Neural crest cell (in vitro differentiated cells): ENCODE measurements at regions not wholly inside any gene's neighbourhood (a gene's known extent, or its start where the extent isn't known, plus 50 kb on each side); places are given as distances from the start of the nearest gene placed in this dataset.
"Not testable (repeated sequence)": the region's sequence is repeated elsewhere in the genome, so short reads cannot be mapped to it uniquely, and the experiment has no call there.

Source experiments
- DNase-seq: peaks from one replicate; pipeline ENCODE4 v3.0.0; 2021; ENCODE audit warnings: low read depth, mixed read lengths, low spot score
- H3K27ac Mint-ChIP-seq: one replicate; pipeline ENCODE4 v1.8.0; 2021; ENCODE audit warnings: mild to moderate bottlenecking, mixed read lengths; ENCODE audit not compliant: unreplicated experiment
- H3K27me3 Mint-ChIP-seq: 2 replicates; pipeline ENCODE4 v1.8.0; 2021; ENCODE audit warnings: low read depth, mild to moderate bottlenecking, mixed read lengths
- H3K36me3 Mint-ChIP-seq: 2 replicates; pipeline ENCODE4 v1.8.0; 2021; ENCODE audit warnings: low read depth, mild to moderate bottlenecking, mixed read lengths
- H3K4me1 Mint-ChIP-seq: 2 replicates; pipeline ENCODE4 v1.8.0; 2021; ENCODE audit warnings: mixed read lengths
- H3K4me3 Mint-ChIP-seq: one replicate; pipeline ENCODE4 v1.8.0; 2021; ENCODE audit warnings: mild to moderate bottlenecking, mixed read lengths
- H3K9me3 Mint-ChIP-seq: 2 replicates; pipeline ENCODE4 v1.8.0; 2021; ENCODE audit warnings: mixed read lengths
- CTCF ChIP-seq: fragments of 200-600 bp; sonication (generic); conservative IDR thresholded peaks from 2 replicates; pipeline ENCODE4 v1.5.0; 2021; ENCODE audit warnings: antibody characterized with exemption, mild to moderate bottlenecking

GRCh38 chr6:9025796-9026394, 590.5 kb upstream of the SLC35B3 start:
- Mint-ChIP-seq H3K9me3 (peaks cover 6% of the 10 kb centered on the region), H3K36me3 (no peaks in the 10 kb centered on the region), H3K27me3 (peaks cover 9% of the 10 kb centered on the region), H3K4me1 (no peaks in the 10 kb centered on the region), H3K4me3 (no peak overlapping the region), H3K27ac (no peak overlapping the region)
- TF ChIP-seq CTCF = no peak
- DNase-seq = no peak

GRCh38 chr6:9025228-9025627, 589.9 kb upstream of the SLC35B3 start:
- Mint-ChIP-seq H3K4me1 (no peaks in the 10 kb centered on the region), H3K4me3 (no peak overlapping the region), H3K36me3 (no peaks in the 10 kb centered on the region), H3K9me3 (peaks cover 6% of the 10 kb centered on the region), H3K27ac (no peak overlapping the region), H3K27me3 (peaks cover 9% of the 10 kb centered on the region)
- no peak for TF ChIP-seq CTCF
- no peak for DNase-seq

- H3K4me3 Mint-ChIP-seq, H3K4me1 Mint-ChIP-seq, H3K36me3 Mint-ChIP-seq, H3K27ac Mint-ChIP-seq, DNase-seq, H3K27me3 Mint-ChIP-seq, H3K9me3 Mint-ChIP-seq: not testable (repeated sequence)
Measured at GRCh38 chr6:9024246-9024645, 588.9 kb upstream of the SLC35B3 start.

- Mint-ChIP-seq H3K4me1 (no peaks in the 10 kb centered on the region), H3K36me3 (no peaks in the 10 kb centered on the region), H3K4me3 (no peak overlapping the region), H3K27me3 (peaks cover 3% of the 10 kb centered on the region), H3K9me3 (peaks cover 4% of the 10 kb centered on the region), H3K27ac (no peak overlapping the region)
- TF ChIP-seq CTCF = no peak
- no peak for DNase-seq
Measured at GRCh38 chr6:9020001-9020400, 584.7 kb upstream of the SLC35B3 start.

- no peak overlapping the region for H3K4me3 Mint-ChIP-seq
- H3K4me1 Mint-ChIP-seq = no peaks in the 10 kb centered on the region
- H3K27ac Mint-ChIP-seq = no peak overlapping the region
Measured at GRCh38 chr6:9009931-9010330, 574.6 kb upstream of the SLC35B3 start.

More at GRCh38 chr6:9009931-9010330, 574.6 kb upstream of the SLC35B3 start:
- peaks cover 6% of the 10 kb centered on the region for H3K9me3 Mint-ChIP-seq
- TF ChIP-seq CTCF = no peak
- no peaks in the 10 kb centered on the region for H3K36me3 Mint-ChIP-seq
- DNase-seq = no peak
- H3K27me3 Mint-ChIP-seq = peaks cover 2% of the 10 kb centered on the region
